H9 (cell line): ENCODE measurements at regions not wholly inside any gene's neighbourhood (a gene's known extent, or its start where the extent isn't known, plus 50 kb on each side); places are given as distances from the start of the nearest gene placed in this dataset.

Experiments used
- DNase-seq: peaks from one replicate; pipeline ENCODE4 v3.0.0-alpha.2; 2017
- H2AFZ ChIP-seq: one replicate; pipeline ENCODE4 v1.6.1; 2013; ENCODE audit warnings: mild to moderate bottlenecking, low read length, control low read depth, moderate library complexity
- H2AK5ac ChIP-seq: 2 replicates; pipeline ENCODE4 v1.6.1; 2013; ENCODE audit warnings: low read length, control low read depth, mixed read lengths; ENCODE audit not compliant: insufficient read length
- H2BK120ac ChIP-seq: one replicate; pipeline ENCODE4 v1.6.1; 2013; ENCODE audit warnings: low read depth, mild to moderate bottlenecking, low read length, control low read depth, inconsistent platforms; ENCODE audit not compliant: poor library complexity, severe bottlenecking
- H2BK12ac ChIP-seq: 2 replicates; pipeline ENCODE4 v1.6.1; 2013; ENCODE audit warnings: low read length, control low read depth, mixed read lengths, low read depth; ENCODE audit not compliant: insufficient read length
- H2BK15ac ChIP-seq: 2 replicates; pipeline ENCODE4 v1.6.1; 2013; ENCODE audit warnings: low read depth, low read length, control low read depth
- H2BK20ac ChIP-seq: one replicate; pipeline ENCODE4 v1.6.1; 2013; ENCODE audit warnings: low read depth, mild to moderate bottlenecking, low read length, control low read depth, inconsistent platforms; ENCODE audit not compliant: poor library complexity, severe bottlenecking
- H2BK5ac ChIP-seq: 2 replicates; pipeline ENCODE4 v1.6.1; 2013; ENCODE audit warnings: low read length, control low read depth, mixed read lengths; ENCODE audit not compliant: insufficient read length
- H3K14ac ChIP-seq: 2 replicates; pipeline ENCODE4 v1.6.1; 2013; ENCODE audit warnings: low read length, control low read depth; ENCODE audit not compliant: insufficient read depth
- H3K18ac ChIP-seq: 2 replicates; pipeline ENCODE4 v1.6.1; 2013; ENCODE audit warnings: low read depth, mild to moderate bottlenecking, mixed read lengths, low read length, control low read depth; ENCODE audit not compliant: insufficient read length
- H3K23ac ChIP-seq: 2 replicates; pipeline ENCODE4 v1.6.1; 2013; ENCODE audit warnings: low read length, control low read depth, mixed read lengths, low read depth; ENCODE audit not compliant: insufficient read length
- H3K23me2 ChIP-seq: 2 replicates; pipeline ENCODE4 v1.6.1; 2013; ENCODE audit warnings: low read depth, mild to moderate bottlenecking, mixed read lengths, low read length, control low read depth; ENCODE audit not compliant: insufficient read length, poor library complexity, severe bottlenecking
- H3K27ac ChIP-seq: 2 replicates; pipeline ENCODE4 v1.5.1; 2013; ENCODE audit warnings: low read length, control low read depth, mixed read lengths, low read depth; ENCODE audit not compliant: insufficient read length
- H3K27me3 ChIP-seq: 2 replicates; pipeline ENCODE4 v1.6.1; 2013; ENCODE audit warnings: low read length, control low read depth, inconsistent platforms; ENCODE audit not compliant: insufficient read depth
- H3K4ac ChIP-seq: 2 replicates; pipeline ENCODE4 v1.6.1; 2013; ENCODE audit warnings: low read depth, mild to moderate bottlenecking, control low read depth, inconsistent platforms, low read length, moderate library complexity
- H3K4me1 ChIP-seq: 2 replicates; pipeline ENCODE4 v1.6.1; 2013; ENCODE audit warnings: low read length, control low read depth, inconsistent platforms; ENCODE audit not compliant: insufficient read depth
- H3K4me2 ChIP-seq: 2 replicates; pipeline ENCODE4 v1.6.1; 2013; ENCODE audit warnings: low read length, control low read depth, mixed read lengths; ENCODE audit not compliant: insufficient read length, insufficient read depth
- H3K56ac ChIP-seq: 2 replicates; pipeline ENCODE4 v1.6.1; 2013; ENCODE audit warnings: low read depth, mild to moderate bottlenecking, mixed read lengths, low read length, control low read depth; ENCODE audit not compliant: insufficient read length
- H3K79me1 ChIP-seq: 2 replicates; pipeline ENCODE4 v1.6.1; 2013; ENCODE audit warnings: low read depth, mild to moderate bottlenecking, moderate library complexity, low read length, control low read depth, inconsistent platforms; ENCODE audit not compliant: insufficient read depth, poor library complexity, severe bottlenecking
- H3K79me2 ChIP-seq: 2 replicates; pipeline ENCODE4 v1.6.1; 2013; ENCODE audit warnings: low read length, control low read depth, inconsistent platforms; ENCODE audit not compliant: insufficient read depth
- H3K9ac ChIP-seq: 2 replicates; pipeline ENCODE4 v1.6.1; 2013; ENCODE audit warnings: low read length, control low read depth, mixed read lengths; ENCODE audit not compliant: insufficient read length; ENCODE audit errors: extremely low read depth
- H3K9me3 ChIP-seq: one replicate; pipeline ENCODE4 v1.6.1; 2013; ENCODE audit warnings: low read depth, low read length, inconsistent platforms; ENCODE audit not compliant: control insufficient read depth
- H3T11ph ChIP-seq: one replicate; pipeline ENCODE4 v1.6.1; 2013; ENCODE audit warnings: mild to moderate bottlenecking, low read length, control low read depth, inconsistent platforms
- H4K20me1 ChIP-seq: one replicate; pipeline ENCODE4 v1.6.1; 2013; ENCODE audit not compliant: control insufficient read depth, insufficient read length, insufficient read depth
- H4K5ac ChIP-seq: 2 replicates; pipeline ENCODE4 v1.6.1; 2013; ENCODE audit warnings: low read depth, mild to moderate bottlenecking, mixed read lengths, low read length, control low read depth; ENCODE audit not compliant: insufficient read length
- H4K8ac ChIP-seq: replicated peaks from 2 replicates; pipeline ENCODE4 v1.6.1; 2013; ENCODE audit warnings: low read length, control low read depth, mixed read lengths, low read depth; ENCODE audit not compliant: insufficient read length
- H4K91ac ChIP-seq: 2 replicates; pipeline ENCODE4 v1.6.1; 2013; ENCODE audit warnings: low read depth, mild to moderate bottlenecking, moderate library complexity, mixed read lengths, low read length, control low read depth; ENCODE audit not compliant: insufficient read length
- H3K27ac Mint-ChIP-seq, 3 experiments: 2 replicates in 2 of 3; 3 replicates in 1 of 3; pipeline ENCODE4 v1.8.0; 2020 to 2021; ENCODE audit warnings: mixed read lengths in 3 of 3, mild to moderate bottlenecking in 1 of 3, moderate library complexity in 1 of 3
- H3K27me3 Mint-ChIP-seq: 2 replicates; pipeline ENCODE4 v1.8.0; 2021; ENCODE audit warnings: low read depth, mild to moderate bottlenecking, moderate library complexity, mixed read lengths
- H3K36me3 Mint-ChIP-seq, 3 experiments: 2 replicates in 2 of 3; 3 replicates in 1 of 3; pipeline ENCODE4 v1.8.0; 2020 to 2021; ENCODE audit warnings: low read depth in 3 of 3, mixed read lengths in 3 of 3; ENCODE audit not compliant: insufficient read depth in 1 of 3
- H3K4me1 Mint-ChIP-seq, 2 experiments: 2 replicates each; pipeline ENCODE4 v1.8.0; 2020; ENCODE audit warnings: mixed read lengths in 2 of 2
- H3K4me3 Mint-ChIP-seq, 2 experiments: 2 replicates in 1 of 2; 3 replicates in 1 of 2; pipeline ENCODE4 v1.8.0; 2020 to 2021; ENCODE audit warnings: mild to moderate bottlenecking in 2 of 2, mixed read lengths in 2 of 2, moderate library complexity in 1 of 2
- H3K9me3 Mint-ChIP-seq, 2 experiments: 2 replicates in 1 of 2; 3 replicates in 1 of 2; pipeline ENCODE4 v1.8.0; 2020; ENCODE audit warnings: mild to moderate bottlenecking in 2 of 2, mixed read lengths in 2 of 2, moderate library complexity in 1 of 2
- TF ChIP-seq, protein P1 (sequence below): fragments of 200-600 bp; sonication (generic); conservative IDR thresholded peaks from 3 replicates; pipeline ENCODE4 v1.8.0; 2021; ENCODE audit warnings: antibody characterized with exemption, mild to moderate bottlenecking

- H3K36me3 Mint-ChIP-seq: no peaks in the 10 kb centered on the region
- H3K4ac ChIP-seq: no peak overlapping the region
- TF ChIP-seq, protein P1, sequence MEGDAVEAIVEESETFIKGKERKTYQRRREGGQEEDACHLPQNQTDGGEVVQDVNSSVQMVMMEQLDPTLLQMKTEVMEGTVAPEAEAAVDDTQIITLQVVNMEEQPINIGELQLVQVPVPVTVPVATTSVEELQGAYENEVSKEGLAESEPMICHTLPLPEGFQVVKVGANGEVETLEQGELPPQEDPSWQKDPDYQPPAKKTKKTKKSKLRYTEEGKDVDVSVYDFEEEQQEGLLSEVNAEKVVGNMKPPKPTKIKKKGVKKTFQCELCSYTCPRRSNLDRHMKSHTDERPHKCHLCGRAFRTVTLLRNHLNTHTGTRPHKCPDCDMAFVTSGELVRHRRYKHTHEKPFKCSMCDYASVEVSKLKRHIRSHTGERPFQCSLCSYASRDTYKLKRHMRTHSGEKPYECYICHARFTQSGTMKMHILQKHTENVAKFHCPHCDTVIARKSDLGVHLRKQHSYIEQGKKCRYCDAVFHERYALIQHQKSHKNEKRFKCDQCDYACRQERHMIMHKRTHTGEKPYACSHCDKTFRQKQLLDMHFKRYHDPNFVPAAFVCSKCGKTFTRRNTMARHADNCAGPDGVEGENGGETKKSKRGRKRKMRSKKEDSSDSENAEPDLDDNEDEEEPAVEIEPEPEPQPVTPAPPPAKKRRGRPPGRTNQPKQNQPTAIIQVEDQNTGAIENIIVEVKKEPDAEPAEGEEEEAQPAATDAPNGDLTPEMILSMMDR: no peak
- H3K79me1 ChIP-seq: no peaks in the 10 kb centered on the region
- H3K27ac Mint-ChIP-seq: no peak overlapping the region
- H3K9ac ChIP-seq: no peak overlapping the region
- H4K20me1 ChIP-seq: no peaks in the 10 kb centered on the region
- no peak overlapping the region for H2BK12ac ChIP-seq
- no peak overlapping the region for H2AFZ ChIP-seq
- no peaks in the 10 kb centered on the region for H3K27me3 Mint-ChIP-seq
- H3K4me2 ChIP-seq: no peak overlapping the region
- H3K79me2 ChIP-seq: no peaks in the 10 kb centered on the region
- peaks cover 3% of the 10 kb centered on the region; the same call in 1 of the 2 replicates for H3K4me1 ChIP-seq
- H4K91ac ChIP-seq: no peak overlapping the region
- no peaks in the 10 kb centered on the region for H3K23me2 ChIP-seq
- H3K56ac ChIP-seq: no peak overlapping the region
- H2BK20ac ChIP-seq: no peak overlapping the region
- no peak overlapping the region for H2BK15ac ChIP-seq
- no peak overlapping the region for H4K5ac ChIP-seq
- H3K27ac ChIP-seq: no peak overlapping the region
- H2BK120ac ChIP-seq: no peak overlapping the region
- no peak overlapping the region for H2BK5ac ChIP-seq
- H3K18ac ChIP-seq: no peak overlapping the region
- H3K4me3 Mint-ChIP-seq: no peak overlapping the region
- no peaks in the 10 kb centered on the region for H3K9me3 Mint-ChIP-seq
- DNase-seq: no peak
- no peak overlapping the region for H3K23ac ChIP-seq
- peaks cover 46% of the 10 kb centered on the region in 2 experiments for H3K4me1 Mint-ChIP-seq
- no peaks in the 10 kb centered on the region for H3K9me3 ChIP-seq
- no peak overlapping the region for H3K14ac ChIP-seq
- H2AK5ac ChIP-seq: no peak overlapping the region
- H3T11ph ChIP-seq: no peak overlapping the region
- no peaks in the 10 kb centered on the region for H3K27me3 ChIP-seq
- H4K8ac ChIP-seq: no peak overlapping the region
These were observed 377.7 kb downstream of the PRR16 start for GRCh38 chr5:120841830-120842229.
